ENCODE measurements at regions not wholly inside any gene's neighbourhood (a gene's known extent, or its start where the extent isn't known, plus 50 kb on each side); places are given as distances from the start of the nearest gene placed in this dataset.

- Histone ChIP-seq H3K79me2 (ENCODE audit: low read depth) (no peaks in the 10 kb centered on the region), H3K4me1 (peaks cover 8% of the 10 kb centered on the region), H3K9me3 (ENCODE audit: low read depth) (no peaks in the 10 kb centered on the region), H4K20me1 (ENCODE audit: low read depth) (no peaks in the 10 kb centered on the region), H3K27ac (no peak overlapping the region), H3K36me3 (no peaks in the 10 kb centered on the region), H2AFZ (replicated peaks) (no peak overlapping the region), H3K4me2 (peak overlapping the region; percentile 56), H3F3A (ENCODE audit: low read depth) (peaks cover 3% of the 10 kb centered on the region), H3K9ac (no peak overlapping the region), H3K4me3 (no peak overlapping the region), H3K27me3 (no peaks in the 10 kb centered on the region)
- no peak for TF ChIP-seq EZH2 (IDR thresholded peaks at IDR 0.05)
- TF ChIP-seq, protein P1, sequence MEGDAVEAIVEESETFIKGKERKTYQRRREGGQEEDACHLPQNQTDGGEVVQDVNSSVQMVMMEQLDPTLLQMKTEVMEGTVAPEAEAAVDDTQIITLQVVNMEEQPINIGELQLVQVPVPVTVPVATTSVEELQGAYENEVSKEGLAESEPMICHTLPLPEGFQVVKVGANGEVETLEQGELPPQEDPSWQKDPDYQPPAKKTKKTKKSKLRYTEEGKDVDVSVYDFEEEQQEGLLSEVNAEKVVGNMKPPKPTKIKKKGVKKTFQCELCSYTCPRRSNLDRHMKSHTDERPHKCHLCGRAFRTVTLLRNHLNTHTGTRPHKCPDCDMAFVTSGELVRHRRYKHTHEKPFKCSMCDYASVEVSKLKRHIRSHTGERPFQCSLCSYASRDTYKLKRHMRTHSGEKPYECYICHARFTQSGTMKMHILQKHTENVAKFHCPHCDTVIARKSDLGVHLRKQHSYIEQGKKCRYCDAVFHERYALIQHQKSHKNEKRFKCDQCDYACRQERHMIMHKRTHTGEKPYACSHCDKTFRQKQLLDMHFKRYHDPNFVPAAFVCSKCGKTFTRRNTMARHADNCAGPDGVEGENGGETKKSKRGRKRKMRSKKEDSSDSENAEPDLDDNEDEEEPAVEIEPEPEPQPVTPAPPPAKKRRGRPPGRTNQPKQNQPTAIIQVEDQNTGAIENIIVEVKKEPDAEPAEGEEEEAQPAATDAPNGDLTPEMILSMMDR (IDR thresholded peaks at IDR 0.05): no peak
- TF ChIP-seq EZH2phosphoT487 (IDR thresholded peaks at IDR 0.05): no peak
- peaks cover 8% of the 10 kb centered on the region for H3K4me1 Mint-ChIP-seq
- no peak overlapping the region for H3K27ac Mint-ChIP-seq
- H3K4me3 Mint-ChIP-seq: no peak overlapping the region
- no peaks in the 10 kb centered on the region for H3K9me3 Mint-ChIP-seq
- H3K27me3 Mint-ChIP-seq (ENCODE audit: insufficient read depth, low read depth): no peaks in the 10 kb centered on the region
- no peak for DNase-seq (ENCODE audit: low spot score)
- H3K36me3 Mint-ChIP-seq: no peaks in the 10 kb centered on the region
Observed at GRCh38 chr21:27622631-27623030, 655.7 kb upstream of the ADAMTS5 start.

DNA sequence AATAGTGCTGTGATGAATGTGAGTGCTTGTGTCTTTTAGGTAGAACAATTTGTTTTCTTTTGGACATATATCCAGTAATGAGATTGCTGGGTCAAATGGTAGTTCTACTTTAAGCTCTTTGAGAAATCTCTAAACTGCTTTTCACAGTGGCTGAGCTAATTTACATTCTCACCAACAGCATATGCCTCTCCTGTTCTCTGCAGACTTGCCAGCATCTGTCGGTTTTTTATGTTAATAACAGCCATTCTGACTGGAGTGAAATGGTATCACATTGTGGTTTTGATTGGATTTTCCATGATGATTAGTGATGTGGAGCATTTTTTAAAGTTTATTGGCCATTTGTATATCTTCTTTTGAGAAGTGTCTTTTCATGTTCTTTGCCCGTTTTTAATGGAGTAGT, 647.3 kb upstream of the ADAMTS5 start:
- H3K4me3 ChIP-seq: no peak overlapping the region
- H3K9ac ChIP-seq: no peak overlapping the region
- no peaks in the 10 kb centered on the region for H3F3A ChIP-seq (ENCODE audit: low read depth)
- TF ChIP-seq EZH2phosphoT487 (IDR thresholded peaks at IDR 0.05) (no peak), EZH2 (IDR thresholded peaks at IDR 0.05) (no peak)
- TF ChIP-seq, protein P1 (IDR thresholded peaks at IDR 0.05): no peak
- Mint-ChIP-seq H3K4me1 (no peaks in the 10 kb centered on the region), H3K9me3 (peaks cover 5% of the 10 kb centered on the region), H3K36me3 (no peaks in the 10 kb centered on the region), H3K4me3 (no peak overlapping the region), H3K27me3 (ENCODE audit: insufficient read depth, low read depth) (no peaks in the 10 kb centered on the region), H3K27ac (no peak overlapping the region)
- H3K36me3 ChIP-seq: no peaks in the 10 kb centered on the region
- H2AFZ ChIP-seq (replicated peaks): no peak overlapping the region
- DNase-seq (ENCODE audit: low spot score): no peak
- no peak overlapping the region for H3K4me2 ChIP-seq
- H3K27ac ChIP-seq: no peak overlapping the region
- no peaks in the 10 kb centered on the region for H3K79me2 ChIP-seq (ENCODE audit: low read depth)
- no peaks in the 10 kb centered on the region for H4K20me1 ChIP-seq (ENCODE audit: low read depth)
- H3K27me3 ChIP-seq: no peaks in the 10 kb centered on the region
- H3K9me3 ChIP-seq (ENCODE audit: low read depth): no peaks in the 10 kb centered on the region
- no peaks in the 10 kb centered on the region for H3K4me1 ChIP-seq

DNA sequence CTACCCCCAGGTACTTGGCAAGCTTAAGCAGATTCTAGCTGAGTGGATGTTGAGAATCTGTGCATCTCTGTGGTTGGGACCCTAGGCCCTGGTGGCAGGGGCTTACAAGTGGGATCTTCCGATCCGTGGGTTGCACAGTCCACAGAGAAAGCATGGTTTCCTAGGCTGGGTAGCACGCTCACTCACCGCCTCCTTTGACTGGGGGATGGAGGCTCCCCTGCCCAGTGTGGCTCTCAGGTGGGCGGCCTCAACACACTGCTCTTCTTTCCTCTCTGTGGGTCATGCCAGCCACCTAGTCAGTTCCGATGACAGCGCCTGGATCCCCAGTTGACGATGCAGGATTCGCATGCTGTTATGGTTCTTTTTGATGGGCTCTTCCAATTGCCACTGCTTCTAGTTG, 639.5 kb upstream of the ADAMTS5 start:
- Histone ChIP-seq H3K27me3 (no peaks in the 10 kb centered on the region), H3K9me3 (ENCODE audit: low read depth) (no peaks in the 10 kb centered on the region), H3K27ac (no peak overlapping the region), H2AFZ (replicated peaks) (no peak overlapping the region), H3K4me2 (no peak overlapping the region), H3K4me3 (no peak overlapping the region), H4K20me1 (ENCODE audit: low read depth) (no peaks in the 10 kb centered on the region), H3K79me2 (ENCODE audit: low read depth) (no peaks in the 10 kb centered on the region), H3K36me3 (no peaks in the 10 kb centered on the region), H3K4me1 (no peaks in the 10 kb centered on the region), H3F3A (ENCODE audit: low read depth) (no peaks in the 10 kb centered on the region), H3K9ac (no peak overlapping the region)
- H3K4me1 Mint-ChIP-seq: no peaks in the 10 kb centered on the region
- H3K9me3 Mint-ChIP-seq: peaks cover 2% of the 10 kb centered on the region
- H3K36me3 Mint-ChIP-seq: no peaks in the 10 kb centered on the region
- no peaks in the 10 kb centered on the region for H3K27me3 Mint-ChIP-seq (ENCODE audit: insufficient read depth, low read depth)
- no peak for DNase-seq (ENCODE audit: low spot score)
- TF ChIP-seq EZH2 (IDR thresholded peaks at IDR 0.05) (no peak), EZH2phosphoT487 (IDR thresholded peaks at IDR 0.05) (no peak)
- TF ChIP-seq, protein P1 (IDR thresholded peaks at IDR 0.05): no peak
- H3K27ac Mint-ChIP-seq: no peak overlapping the region
- no peak overlapping the region for H3K4me3 Mint-ChIP-seq
